ENCODE measurements at regions not wholly inside any gene's neighbourhood (a gene's known extent, or its start where the extent isn't known, plus 50 kb on each side); places are given as distances from the start of the nearest gene placed in this dataset.
"Not testable (repeated sequence)": the region's sequence is repeated elsewhere in the genome, so short reads cannot be mapped to it uniquely, and the experiment has no call there.

DNA sequence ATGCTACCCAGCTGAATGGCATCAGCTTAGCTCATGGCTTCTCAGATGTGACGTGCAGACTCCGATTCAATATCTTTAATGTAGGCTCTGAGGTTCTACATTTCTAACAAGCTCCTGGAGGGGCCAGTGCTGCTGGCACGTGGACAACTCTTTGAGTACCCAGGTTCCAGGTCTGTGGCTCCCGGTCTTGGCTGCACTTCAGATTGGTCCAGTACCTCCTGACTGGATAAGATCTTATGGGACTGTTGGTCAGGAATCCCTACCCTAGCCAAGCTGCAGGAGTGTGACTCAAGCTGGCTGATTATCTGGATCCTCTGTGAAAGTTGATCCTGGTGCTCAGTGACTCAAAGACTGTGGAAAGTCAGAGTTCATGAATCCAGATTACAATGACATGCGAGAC lies 222.1 kb downstream of the ANKRD30B start:
- TF ChIP-seq, protein P1, sequence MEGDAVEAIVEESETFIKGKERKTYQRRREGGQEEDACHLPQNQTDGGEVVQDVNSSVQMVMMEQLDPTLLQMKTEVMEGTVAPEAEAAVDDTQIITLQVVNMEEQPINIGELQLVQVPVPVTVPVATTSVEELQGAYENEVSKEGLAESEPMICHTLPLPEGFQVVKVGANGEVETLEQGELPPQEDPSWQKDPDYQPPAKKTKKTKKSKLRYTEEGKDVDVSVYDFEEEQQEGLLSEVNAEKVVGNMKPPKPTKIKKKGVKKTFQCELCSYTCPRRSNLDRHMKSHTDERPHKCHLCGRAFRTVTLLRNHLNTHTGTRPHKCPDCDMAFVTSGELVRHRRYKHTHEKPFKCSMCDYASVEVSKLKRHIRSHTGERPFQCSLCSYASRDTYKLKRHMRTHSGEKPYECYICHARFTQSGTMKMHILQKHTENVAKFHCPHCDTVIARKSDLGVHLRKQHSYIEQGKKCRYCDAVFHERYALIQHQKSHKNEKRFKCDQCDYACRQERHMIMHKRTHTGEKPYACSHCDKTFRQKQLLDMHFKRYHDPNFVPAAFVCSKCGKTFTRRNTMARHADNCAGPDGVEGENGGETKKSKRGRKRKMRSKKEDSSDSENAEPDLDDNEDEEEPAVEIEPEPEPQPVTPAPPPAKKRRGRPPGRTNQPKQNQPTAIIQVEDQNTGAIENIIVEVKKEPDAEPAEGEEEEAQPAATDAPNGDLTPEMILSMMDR (IDR thresholded peaks at IDR 0.05): no peak
- TF ChIP-seq ZFX (IDR thresholded peaks at IDR 0.05; ENCODE audit: borderline replicate concordance): no peak
- H3K27ac ChIP-seq: no peak overlapping the region

DNA sequence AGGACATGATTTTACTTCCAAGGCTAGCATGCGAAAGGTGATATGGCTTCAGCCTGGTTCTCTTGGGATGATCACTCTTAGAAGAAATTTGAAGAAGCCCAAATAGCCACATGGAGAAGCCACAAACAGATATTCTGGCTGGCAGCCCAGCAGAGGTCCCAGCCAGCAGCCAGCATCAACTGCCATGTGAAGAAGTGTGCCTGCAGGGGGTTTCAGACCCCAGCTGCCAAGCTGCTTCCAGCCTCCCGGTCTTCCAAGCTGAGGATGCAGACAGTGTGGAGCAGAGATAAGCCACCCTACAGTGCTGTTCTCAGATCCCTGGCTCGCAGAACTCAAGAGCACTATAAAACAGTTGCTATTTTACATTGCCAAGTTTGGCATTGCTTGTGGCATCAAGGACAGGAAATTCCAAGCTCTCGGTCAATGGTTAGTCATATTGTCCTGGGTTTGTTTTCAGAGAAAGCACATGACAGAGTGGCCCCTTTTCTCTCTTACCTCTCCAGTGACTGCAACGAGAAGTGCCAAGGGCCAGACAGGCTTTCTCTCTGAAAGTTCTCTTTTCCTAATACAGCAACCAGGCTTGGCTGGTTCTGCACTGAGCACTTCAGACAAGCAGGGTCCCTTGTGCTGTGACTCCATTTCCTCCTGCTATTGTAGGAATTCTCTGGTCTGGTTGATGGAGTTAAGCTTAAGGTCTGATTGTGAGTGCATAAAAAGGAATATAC lies 223.7 kb downstream of the ANKRD30B start:
- H3K27ac ChIP-seq: no peak overlapping the region
- TF ChIP-seq, protein P1 (IDR thresholded peaks at IDR 0.05): no peak
- no peak for TF ChIP-seq ZFX (IDR thresholded peaks at IDR 0.05; ENCODE audit: borderline replicate concordance)

DNA sequence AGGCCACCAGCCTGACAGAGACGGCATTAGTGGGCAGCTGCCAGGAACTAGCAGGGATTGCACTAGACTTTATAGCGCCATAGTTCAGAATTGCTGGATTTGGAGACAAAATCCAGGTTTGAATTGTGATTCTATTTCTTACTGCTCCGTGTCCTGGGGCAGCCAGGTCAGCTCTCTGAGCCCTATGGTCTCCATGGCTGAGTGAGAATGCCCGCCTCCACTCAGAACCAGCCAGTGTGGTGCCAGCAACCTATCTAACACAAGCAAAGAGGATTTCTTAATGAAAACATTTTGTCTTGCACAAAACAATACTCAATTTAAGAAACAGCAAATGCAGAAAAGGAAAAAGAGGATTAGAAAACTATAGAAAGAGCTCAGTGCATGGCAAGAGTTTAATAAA lies 225.4 kb downstream of the ANKRD30B start:
- not testable (repeated sequence) for H3K27ac ChIP-seq

DNA sequence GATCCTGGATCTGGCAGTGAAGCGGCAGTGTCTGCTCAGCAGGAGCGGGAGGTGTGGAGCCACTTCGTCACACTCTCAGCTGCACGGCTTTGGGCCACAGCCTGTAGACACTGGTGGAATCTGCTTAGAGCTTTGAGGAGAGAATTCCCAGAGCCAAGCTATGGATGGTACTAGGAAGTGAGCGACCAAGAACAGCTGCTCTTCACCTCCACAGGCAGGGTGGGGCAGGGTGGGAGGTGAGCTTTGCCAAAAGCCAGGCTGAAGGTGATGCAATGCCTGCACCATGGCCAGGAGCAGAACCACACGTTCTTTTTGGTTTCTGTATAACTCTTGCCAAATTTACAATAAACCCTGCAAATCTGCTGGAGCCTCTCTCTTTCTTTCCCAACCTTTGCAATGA lies 226.1 kb downstream of the ANKRD30B start:
- no peak for TF ChIP-seq ZFX (IDR thresholded peaks at IDR 0.05; ENCODE audit: borderline replicate concordance)
- TF ChIP-seq, protein P1 (IDR thresholded peaks at IDR 0.05): no peak
- no peak overlapping the region for H3K27ac ChIP-seq

DNA sequence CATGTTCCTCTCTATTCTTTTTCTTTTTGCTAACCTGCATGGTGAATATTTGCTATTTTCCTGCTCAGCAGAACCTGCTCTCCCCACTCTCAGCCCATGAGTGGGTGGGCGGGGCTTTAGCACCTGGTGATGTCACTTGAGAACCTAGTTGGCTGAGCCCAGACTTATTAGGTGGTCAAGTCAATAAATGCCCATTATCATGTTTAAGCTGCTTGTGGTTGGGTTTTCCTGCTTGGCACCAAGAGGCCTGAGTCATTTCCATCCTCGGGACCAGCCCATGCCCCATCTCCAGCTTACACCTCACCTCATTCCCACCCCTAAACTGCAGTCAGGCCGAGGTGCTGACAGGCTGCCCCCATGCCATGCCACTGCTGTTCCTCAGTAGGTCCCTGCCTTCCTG lies 226.6 kb downstream of the ANKRD30B start:
- H3K27ac ChIP-seq: no peak overlapping the region
- TF ChIP-seq, protein P1 (IDR thresholded peaks at IDR 0.05): no peak
- no peak for TF ChIP-seq ZFX (IDR thresholded peaks at IDR 0.05; ENCODE audit: borderline replicate concordance)

DNA sequence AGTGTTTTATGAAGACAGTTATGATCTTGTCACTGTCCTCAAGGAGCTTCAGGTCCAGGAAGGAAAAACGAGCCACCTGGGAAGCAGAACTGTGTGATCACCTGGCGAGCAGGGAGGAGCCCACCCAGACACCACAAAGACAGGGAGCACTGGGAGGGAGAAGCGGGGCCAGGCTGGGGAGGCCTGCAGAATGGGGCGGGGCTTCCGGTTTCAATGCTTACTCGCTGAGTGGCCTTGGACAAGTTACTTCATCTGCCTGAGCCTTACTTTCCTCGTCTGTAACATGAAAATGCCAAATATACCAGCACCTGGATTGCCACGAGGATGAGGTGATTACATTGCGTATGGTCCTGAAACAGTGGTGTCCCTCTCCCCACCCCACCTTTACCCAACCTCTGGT lies 227.5 kb downstream of the ANKRD30B start:
- TF ChIP-seq, protein P1 (IDR thresholded peaks at IDR 0.05): no peak
- TF ChIP-seq ZFX (IDR thresholded peaks at IDR 0.05; ENCODE audit: borderline replicate concordance): no peak
- no peak overlapping the region for H3K27ac ChIP-seq

DNA sequence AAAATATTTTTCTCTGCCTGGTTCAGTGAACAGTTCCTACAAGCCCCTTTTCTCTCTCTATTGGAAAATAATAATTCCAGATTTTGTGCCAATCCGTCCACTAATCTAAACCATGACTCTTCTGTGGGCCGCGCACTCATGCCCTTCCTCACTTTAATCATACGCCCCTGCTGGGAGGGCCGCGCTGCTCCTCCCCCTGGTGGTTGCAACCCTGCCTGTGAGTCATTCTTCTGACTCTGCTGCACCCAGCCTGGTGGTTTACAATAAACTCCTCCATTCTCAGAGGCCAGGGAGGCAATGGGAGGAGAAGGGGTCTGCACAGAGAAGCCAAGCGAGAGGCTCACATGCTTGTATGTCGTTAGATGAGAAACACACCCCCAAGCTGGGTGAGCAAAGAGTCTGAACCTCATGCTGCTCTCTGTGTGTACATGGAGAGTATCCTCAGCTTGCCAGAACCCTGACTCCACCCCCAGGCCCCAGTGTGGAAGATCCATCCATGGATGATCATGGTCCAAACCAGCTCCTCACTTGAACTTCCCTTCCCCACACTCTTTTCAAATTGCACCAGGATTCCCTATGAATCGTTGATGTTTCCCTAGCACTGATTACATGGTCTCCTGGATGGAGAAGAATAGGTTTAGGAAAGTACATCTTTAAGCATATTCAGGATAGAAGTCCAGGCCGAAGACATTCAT lies 228.9 kb downstream of the ANKRD30B start:
- TF ChIP-seq, protein P1 (IDR thresholded peaks at IDR 0.05): no peak
- no peak for TF ChIP-seq ZFX (IDR thresholded peaks at IDR 0.05; ENCODE audit: borderline replicate concordance)
- no peak overlapping the region for H3K27ac ChIP-seq
